OCI-LY3 (cell line): ENCODE measurements at regions not wholly inside any gene's neighbourhood (a gene's known extent, or its start where the extent isn't known, plus 50 kb on each side); places are given as distances from the start of the nearest gene placed in this dataset.

Source experiments
- H2AFZ ChIP-seq: fragments of 200-600, 300-600 bp; shearing (Covaris generic); 2 replicates; pipeline ENCODE4 v1.6.0; 2014; ENCODE audit warnings: antibody characterized with exemption, low read depth, low read length
- H3K27ac ChIP-seq: fragments of 200-600, 300-600 bp; sonication (generic); 2 replicates; pipeline ENCODE4 v1.5.1; 2014; ENCODE audit warnings: mild to moderate bottlenecking, low read length, moderate library complexity, mixed read lengths
- H3K27me3 ChIP-seq: fragments of 200-600, 300-600 bp; sonication (generic); 2 replicates; pipeline ENCODE4 v1.6.1; 2014; ENCODE audit warnings: low read depth, low read length, mixed read lengths
- H3K36me3 ChIP-seq: fragments of 200-600, 300-600 bp; sonication (generic); replicated peaks from 2 replicates; pipeline ENCODE3; 2014; ENCODE audit warnings: low read depth, low read length, mixed read lengths
- H3K4me1 ChIP-seq: fragments of 300-600, 200-600 bp; sonication (generic); 2 replicates; pipeline ENCODE4 v1.6.1; 2014; ENCODE audit warnings: low read length, mixed read lengths
- H3K4me2 ChIP-seq: fragments of 200-600, 300-600 bp; sonication (generic); 2 replicates; pipeline ENCODE4 v1.6.1; 2014; ENCODE audit warnings: low read length, mixed read lengths
- H3K4me3 ChIP-seq: fragments of 300-600, 200-600 bp; sonication (generic); 2 replicates; pipeline ENCODE4 v1.5.1; 2014; ENCODE audit warnings: antibody characterized with exemption, mild to moderate bottlenecking, low read length, moderate library complexity
- H3K79me2 ChIP-seq: fragments of 300-600, 200-600 bp; shearing (Covaris generic); 2 replicates; pipeline ENCODE4 v1.6.1; 2014; ENCODE audit warnings: mild to moderate bottlenecking, low read length, mixed read lengths
- H3K9ac ChIP-seq: fragments of 300-600, 200-600 bp; shearing (Covaris generic); 2 replicates; pipeline ENCODE4 v1.6.0; 2014; ENCODE audit warnings: mild to moderate bottlenecking, low read length, moderate library complexity
- H3K9me3 ChIP-seq: fragments of 200-600, 300-600 bp; shearing (Covaris generic); 2 replicates; pipeline ENCODE4 v1.6.1; 2014; ENCODE audit warnings: low read length, mixed read lengths; ENCODE audit not compliant: insufficient read depth
- H4K20me1 ChIP-seq: fragments of 200-600, 300-600 bp; sonication (generic); 2 replicates; pipeline ENCODE4 v1.6.1; 2016; ENCODE audit warnings: low read length, mixed read lengths; ENCODE audit not compliant: insufficient read depth
- EZH2phosphoT487 ChIP-seq: fragments of 200-600 bp; shearing (Covaris generic); IDR thresholded peaks from 2 replicates; pipeline ENCODE4 v1.6.1; 2018; ENCODE audit warnings: antibody characterized with exemption, mixed run types, low read depth
- TF ChIP-seq, protein P1 (sequence below): fragments of 200-600, 300-600 bp; sonication (generic); IDR thresholded peaks from 2 replicates; pipeline ENCODE4 v1.5.1; 2014; ENCODE audit warnings: antibody characterized with exemption, low read length, low read depth

DNA sequence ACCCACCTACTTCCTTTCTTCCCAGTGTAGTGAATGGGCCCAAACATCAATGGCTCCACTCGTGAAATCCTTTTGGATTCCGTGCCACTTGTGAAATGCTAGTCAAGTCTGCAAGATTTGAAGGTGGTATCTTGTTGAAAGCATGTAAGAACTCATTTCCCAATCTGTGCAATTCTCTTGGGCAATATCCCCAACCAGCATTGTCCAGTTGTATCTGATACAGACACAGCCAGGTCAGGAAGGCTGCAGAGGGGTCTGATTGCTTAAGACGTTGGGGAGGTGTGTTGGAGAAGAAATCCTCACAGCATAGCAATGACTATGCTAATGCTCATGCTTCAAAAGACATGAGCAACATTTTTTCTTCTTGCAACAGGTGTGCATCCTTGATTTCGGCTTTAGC lies 164.8 kb downstream of the VEGFC start:
- TF ChIP-seq EZH2phosphoT487 = no peak
- TF ChIP-seq, protein P1, sequence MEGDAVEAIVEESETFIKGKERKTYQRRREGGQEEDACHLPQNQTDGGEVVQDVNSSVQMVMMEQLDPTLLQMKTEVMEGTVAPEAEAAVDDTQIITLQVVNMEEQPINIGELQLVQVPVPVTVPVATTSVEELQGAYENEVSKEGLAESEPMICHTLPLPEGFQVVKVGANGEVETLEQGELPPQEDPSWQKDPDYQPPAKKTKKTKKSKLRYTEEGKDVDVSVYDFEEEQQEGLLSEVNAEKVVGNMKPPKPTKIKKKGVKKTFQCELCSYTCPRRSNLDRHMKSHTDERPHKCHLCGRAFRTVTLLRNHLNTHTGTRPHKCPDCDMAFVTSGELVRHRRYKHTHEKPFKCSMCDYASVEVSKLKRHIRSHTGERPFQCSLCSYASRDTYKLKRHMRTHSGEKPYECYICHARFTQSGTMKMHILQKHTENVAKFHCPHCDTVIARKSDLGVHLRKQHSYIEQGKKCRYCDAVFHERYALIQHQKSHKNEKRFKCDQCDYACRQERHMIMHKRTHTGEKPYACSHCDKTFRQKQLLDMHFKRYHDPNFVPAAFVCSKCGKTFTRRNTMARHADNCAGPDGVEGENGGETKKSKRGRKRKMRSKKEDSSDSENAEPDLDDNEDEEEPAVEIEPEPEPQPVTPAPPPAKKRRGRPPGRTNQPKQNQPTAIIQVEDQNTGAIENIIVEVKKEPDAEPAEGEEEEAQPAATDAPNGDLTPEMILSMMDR = no peak
- no peaks in the 10 kb centered on the region for H3K27me3 ChIP-seq
- no peak overlapping the region for H3K9ac ChIP-seq
- no peaks in the 10 kb centered on the region for H3K9me3 ChIP-seq
- H4K20me1 ChIP-seq = no peaks in the 10 kb centered on the region
- H3K27ac ChIP-seq = no peak overlapping the region
- no peak overlapping the region for H3K4me2 ChIP-seq
- no peaks in the 10 kb centered on the region for H3K79me2 ChIP-seq
- no peaks in the 10 kb centered on the region for H3K4me1 ChIP-seq
- H3K4me3 ChIP-seq = no peak overlapping the region
- H3K36me3 ChIP-seq = no peaks in the 10 kb centered on the region
- no peak overlapping the region for H2AFZ ChIP-seq

- TF ChIP-seq, protein P1 = no peak
- TF ChIP-seq EZH2phosphoT487 = no peak
- Histone ChIP-seq H2AFZ (no peak overlapping the region), H3K4me2 (no peak overlapping the region), H3K9me3 (no peaks in the 10 kb centered on the region), H3K36me3 (no peaks in the 10 kb centered on the region), H3K27me3 (no peaks in the 10 kb centered on the region), H3K27ac (no peak overlapping the region), H4K20me1 (no peaks in the 10 kb centered on the region), H3K9ac (no peak overlapping the region), H3K4me1 (no peaks in the 10 kb centered on the region), H3K4me3 (no peak overlapping the region), H3K79me2 (no peaks in the 10 kb centered on the region)
These were observed 161.1 kb downstream of the VEGFC start for GRCh38 chr4:176631611-176632010.
